WTC11 (cell line): ENCODE measurements at regions not wholly inside any gene's neighbourhood (a gene's known extent, or its start where the extent isn't known, plus 50 kb on each side); places are given as distances from the start of the nearest gene placed in this dataset.

Experiments
- ATAC-seq: fragments of 200-7000 bp; cut with Tn5 transposase; 2 replicates; pipeline ENCODE4 v1.10.0; 2021; ENCODE audit warnings: mild to moderate bottlenecking, moderate library complexity
- CTCF ChIA-PET: fragments of 300-600 bp; sonication (Branson Sonifier 250); formaldehyde crosslinking; loops from one replicate; lab custom pipeline; 2021; ENCODE audit warnings: antibody characterized with exemption; lab: Charles Lee
- POLR2A ChIA-PET: fragments of 350-600 bp; sonication (Branson Sonifier 250); formaldehyde crosslinking; loops from one replicate; lab custom pipeline; 2021; ENCODE audit warnings: antibody characterized with exemption; lab: Charles Lee
- DNase-seq: peaks from one replicate; pipeline ENCODE4 v3.0.0; 2021; ENCODE audit warnings: low spot score
- H3K27ac Mint-ChIP-seq: 2 replicates; pipeline ENCODE4 v1.8.0; 2021; ENCODE audit warnings: mixed read lengths
- H3K27me3 Mint-ChIP-seq: 2 replicates; pipeline ENCODE4 v1.8.0; 2021; ENCODE audit warnings: low read depth, mild to moderate bottlenecking, moderate library complexity, mixed read lengths
- H3K36me3 Mint-ChIP-seq: 2 replicates; pipeline ENCODE4 v1.8.0; 2021; ENCODE audit warnings: mixed read lengths
- H3K4me1 Mint-ChIP-seq: 2 replicates; pipeline ENCODE4 v1.8.0; 2022; ENCODE audit warnings: mixed read lengths
- H3K4me3 Mint-ChIP-seq: 2 replicates; pipeline ENCODE4 v1.8.0; 2021; ENCODE audit warnings: mild to moderate bottlenecking, moderate library complexity, mixed read lengths
- H3K9me3 Mint-ChIP-seq: 2 replicates; pipeline ENCODE4 v1.8.0; 2021; ENCODE audit warnings: mixed read lengths
- AFF4 ChIP-seq: sonication (generic); formaldehyde crosslinking; IDR thresholded peaks from 2 replicates; pipeline ENCODE4 v1.8.1; 2023; ENCODE audit warnings: mild to moderate bottlenecking, missing genetic modification reagents, borderline replicate concordance
- EMX1 ChIP-seq: fragments of 250-450 bp; sonication (Bioruptor Pico); IDR thresholded peaks from 2 replicates; pipeline ENCODE4 v1.8.0; 2021; ENCODE audit warnings: mild to moderate bottlenecking
- PREB ChIP-seq: sonication (generic); formaldehyde crosslinking; IDR thresholded peaks from 2 replicates; pipeline ENCODE4 v1.8.1; 2022; ENCODE audit warnings: mild to moderate bottlenecking, missing genetic modification reagents, moderate library complexity, borderline replicate concordance
- PRRX2 ChIP-seq: fragments of 250-450 bp; sonication (Bioruptor Pico); IDR thresholded peaks from 2 replicates; pipeline ENCODE4 v1.8.0; 2021; ENCODE audit warnings: mild to moderate bottlenecking
- TCF7 ChIP-seq: sonication (generic); formaldehyde crosslinking; IDR thresholded peaks from 2 replicates; pipeline ENCODE4 v1.8.0; 2022; ENCODE audit warnings: mild to moderate bottlenecking, low read depth, missing genetic modification reagents, moderate library complexity
- USF1 ChIP-seq: sonication (generic); formaldehyde crosslinking; IDR thresholded peaks from 2 replicates; pipeline ENCODE4 v1.8.0; 2022; ENCODE audit warnings: mild to moderate bottlenecking, missing genetic modification reagents
- ZNF263 ChIP-seq: sonication (generic); formaldehyde crosslinking; IDR thresholded peaks from 2 replicates; pipeline ENCODE4 v1.8.1; 2022; ENCODE audit warnings: low read depth, mild to moderate bottlenecking, moderate library complexity, missing genetic modification reagents
- ZNF416 ChIP-seq: fragments of 250-450 bp; sonication (Bioruptor Pico); IDR thresholded peaks from 2 replicates; pipeline ENCODE4 v1.9.0; 2021; ENCODE audit warnings: mild to moderate bottlenecking, inconsistent platforms
- ZNF425 ChIP-seq: fragments of 250-450 bp; sonication (Bioruptor Pico); conservative IDR thresholded peaks from 2 replicates; pipeline ENCODE4 v1.9.0; 2021; ENCODE audit warnings: mild to moderate bottlenecking
- ZNF512 ChIP-seq: sonication (generic); formaldehyde crosslinking; IDR thresholded peaks from 2 replicates; pipeline ENCODE4 v1.8.1; 2022; ENCODE audit warnings: missing genetic modification reagents, borderline replicate concordance
- ZSCAN18 ChIP-seq: fragments of 250-450 bp; sonication (Bioruptor Pico); IDR thresholded peaks from 2 replicates; pipeline ENCODE4 v2.1.2; 2022; ENCODE audit warnings: mild to moderate bottlenecking, moderate library complexity

- no peak for TF ChIP-seq ZSCAN18 (CRISPR knock-in tag)
- TF ChIP-seq, all 79 proteins: peak for 0
Measured at GRCh38 chr12:93043877-93044209, 114.7 kb upstream of the EEA1 start (continued).

- Mint-ChIP-seq H3K4me3 (no peak overlapping the region), H3K27me3 (no peaks in the 10 kb centered on the region), H3K27ac (no peak overlapping the region), H3K4me1 (peaks cover 16% of the 10 kb centered on the region), H3K9me3 (peaks cover 12% of the 10 kb centered on the region), H3K36me3 (no peaks in the 10 kb centered on the region)
- ChIA-PET POLR2A (no interaction called here), CTCF (no interaction called here)
- TF ChIP-seq ZNF512 (CRISPR knock-in tag) (no peak), PREB (CRISPR knock-in tag) (no peak)
- no peak for ATAC-seq
- no peak for DNase-seq
Measured at GRCh38 chr12:93047118-93047517, 118.0 kb upstream of the EEA1 start.

GRCh38 chr12:93048656-93049055, 119.6 kb upstream of the EEA1 start:
- CTCF ChIA-PET: no interaction called here
- peaks cover 13% of the 10 kb centered on the region for H3K4me1 Mint-ChIP-seq

More at GRCh38 chr12:93048656-93049055, 119.6 kb upstream of the EEA1 start:
- Mint-ChIP-seq H3K9me3 (peaks cover 12% of the 10 kb centered on the region), H3K36me3 (no peaks in the 10 kb centered on the region), H3K27ac (no peak overlapping the region)
- no peak for DNase-seq
- TF ChIP-seq ZNF263 (CRISPR knock-in tag) (no peak), ZNF425 (CRISPR knock-in tag) (no peak), ZNF416 (CRISPR knock-in tag) (no peak), AFF4 (no peak), USF1 (CRISPR knock-in tag) (no peak), TCF7 (CRISPR knock-in tag) (no peak), EMX1 (CRISPR knock-in tag) (no peak), PRRX2 (CRISPR knock-in tag) (no peak)
- TF ChIP-seq, all 79 proteins: peak for 0
- Mint-ChIP-seq H3K27me3 (no peaks in the 10 kb centered on the region), H3K4me3 (no peak overlapping the region)
- POLR2A ChIA-PET: no interaction called here
- no peak for ATAC-seq
